ENCODE measurements at regions not wholly inside any gene's neighbourhood (a gene's known extent, or its start where the extent isn't known, plus 50 kb on each side); places are given as distances from the start of the nearest gene placed in this dataset.
"Not testable (repeated sequence)": the region's sequence is repeated elsewhere in the genome, so short reads cannot be mapped to it uniquely, and the experiment has no call there.

GRCh38 chr2:236988690-236989624, 96.7 kb upstream of the COPS8 start:
- DNase-seq (ENCODE audit: low read depth in 2 of 2), result no peak

GRCh38 chr2:236990552-236990951, 95.1 kb upstream of the COPS8 start:
- no peak for DNase-seq (ENCODE audit: low read depth in 2 of 2)

GRCh38 chr2:236991874-236992273, 93.8 kb upstream of the COPS8 start:
- DNase-seq (ENCODE audit: low read depth in 2 of 2), result no peak

- DNase-seq (ENCODE audit: low read depth in 2 of 2), result no peak
Measured at GRCh38 chr2:236993286-236993685, 92.4 kb upstream of the COPS8 start.

- DNase-seq (ENCODE audit: low read depth in 2 of 2), result no peak
Measured at GRCh38 chr2:236994361-236994760, 91.3 kb upstream of the COPS8 start.

GRCh38 chr2:236997069-236997715, 88.5 kb upstream of the COPS8 start:
- no peak for DNase-seq (ENCODE audit: low read depth in 2 of 2)

- no peak for DNase-seq (ENCODE audit: low read depth in 2 of 2)
Measured at GRCh38 chr2:236998236-236998635, 87.5 kb upstream of the COPS8 start.

GRCh38 chr2:236998758-236999157, 86.9 kb upstream of the COPS8 start:
- DNase-seq (ENCODE audit: low read depth in 2 of 2), result no peak

GRCh38 chr2:237000481-237000880, 85.2 kb upstream of the COPS8 start:
- DNase-seq (ENCODE audit: low read depth in 2 of 2), result no peak

- DNase-seq (ENCODE audit: low read depth in 2 of 2), result not testable (repeated sequence)
Measured at GRCh38 chr2:237005341-237005740, 80.3 kb upstream of the COPS8 start.

GRCh38 chr2:237011206-237011795, 74.4 kb upstream of the COPS8 start:
- DNase-seq (ENCODE audit: low read depth in 2 of 2), result no peak

- no peak for DNase-seq (ENCODE audit: low read depth in 2 of 2)
Measured at GRCh38 chr2:237012004-237012403, 73.7 kb upstream of the COPS8 start.

- DNase-seq (ENCODE audit: low read depth in 2 of 2), result no peak
Measured at GRCh38 chr2:237012577-237013267, 73.0 kb upstream of the COPS8 start.

- DNase-seq (ENCODE audit: low read depth in 2 of 2), result no peak
Measured at GRCh38 chr2:237016121-237016915, 69.4 kb upstream of the COPS8 start.

- no peak for DNase-seq (ENCODE audit: low read depth in 2 of 2)
Measured at GRCh38 chr2:237020090-237020489, 65.6 kb upstream of the COPS8 start.

- DNase-seq (ENCODE audit: low read depth in 2 of 2), result no peak
Measured at GRCh38 chr2:237022533-237022932, 63.2 kb upstream of the COPS8 start.

- DNase-seq (ENCODE audit: low read depth in 2 of 2), result no peak
Measured at GRCh38 chr2:237024255-237024654, 61.4 kb upstream of the COPS8 start.

- no peak for DNase-seq (ENCODE audit: low read depth in 2 of 2)
Measured at GRCh38 chr2:237025090-237025865, 60.4 kb upstream of the COPS8 start.

- peak; percentile 8 to 13 for DNase-seq (ENCODE audit: low read depth in 2 of 2)
Measured at GRCh38 chr2:237026981-237027711, 58.5 kb upstream of the COPS8 start.

- no peak for DNase-seq (ENCODE audit: low read depth in 2 of 2)
Measured at GRCh38 chr2:237027712-237028029, 58.0 kb upstream of the COPS8 start.
